HG03060 (cell line): ENCODE measurements at regions not wholly inside any gene's neighbourhood (a gene's known extent, or its start where the extent isn't known, plus 50 kb on each side); places are given as distances from the start of the nearest gene placed in this dataset.
A peak's percentile ranks its signal among the peaks of the same experiment; 100 is the strongest.
"Not testable (repeated sequence)": the region's sequence is repeated elsewhere in the genome, so short reads cannot be mapped to it uniquely, and the experiment has no call there.

ENCODE experiments used
- ATAC-seq: cut with Tn5 transposase; IDR thresholded peaks from one replicate; pipeline ENCODE4 v1.9.1; 2021; ENCODE audit warnings: low read depth, moderate number of reproducible peaks; ENCODE audit not compliant: unreplicated experiment

DNA sequence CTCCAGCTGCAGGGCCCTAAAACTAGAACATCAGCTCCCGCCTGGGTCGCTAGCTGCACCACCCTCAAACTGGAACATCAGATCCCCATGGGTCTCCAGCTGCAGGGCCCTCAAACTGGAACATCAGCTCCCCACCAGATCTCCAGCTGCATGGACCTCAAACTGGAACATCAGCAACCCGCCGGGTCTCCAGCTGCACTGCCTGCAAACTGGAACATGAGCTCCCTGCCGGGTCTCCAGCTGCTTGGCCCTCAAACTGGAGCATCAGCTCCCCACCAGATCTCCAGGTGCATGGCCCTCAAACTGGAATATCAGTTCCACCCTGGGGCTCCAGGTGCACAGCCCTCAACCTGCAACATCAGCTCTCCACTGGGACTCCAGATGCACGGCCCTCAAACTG, 82.7 kb downstream of the TFRC start:
- not testable (repeated sequence) for ATAC-seq

DNA sequence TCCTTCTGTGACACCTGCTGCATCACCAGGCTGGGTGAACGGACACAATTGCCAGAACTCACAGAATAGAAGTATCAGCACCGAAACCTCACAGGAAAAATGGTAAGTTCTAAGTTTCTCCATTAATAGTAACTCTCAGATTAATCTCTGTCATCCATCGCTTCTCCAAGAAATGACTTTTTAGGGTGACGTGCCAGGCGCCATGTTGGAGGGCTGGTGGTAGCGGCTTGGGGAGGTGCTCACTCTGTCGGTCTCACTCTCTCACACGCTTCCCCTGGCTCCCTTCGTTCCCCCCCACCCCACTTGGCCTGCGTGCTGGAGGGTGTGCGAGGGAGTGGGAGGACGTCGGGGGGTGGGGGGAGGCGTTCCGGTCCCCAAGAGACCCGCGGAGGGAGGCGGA, 85.6 kb downstream of the TFRC start:
- not testable (repeated sequence) for ATAC-seq

DNA sequence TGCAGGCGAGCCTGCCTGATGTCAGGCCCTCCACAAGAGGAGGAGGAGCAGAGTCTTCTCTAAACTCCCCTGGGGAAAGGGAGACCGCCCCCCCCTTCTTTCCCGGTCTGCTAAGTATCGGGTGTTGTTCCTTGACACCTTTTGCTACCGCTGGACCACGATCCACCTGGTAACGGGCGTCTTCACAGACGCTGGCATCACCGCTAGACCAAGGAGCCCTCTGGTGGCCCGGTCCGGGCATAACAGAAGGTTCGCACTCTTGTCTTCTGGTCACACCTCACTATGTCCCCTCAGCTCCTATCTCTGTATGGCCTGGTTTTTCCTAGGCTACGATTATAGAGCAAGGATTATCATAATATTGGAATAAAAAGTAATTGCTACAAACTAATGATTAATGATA, 86.0 kb upstream of the TNK2 start:
- not testable (repeated sequence) for ATAC-seq

DNA sequence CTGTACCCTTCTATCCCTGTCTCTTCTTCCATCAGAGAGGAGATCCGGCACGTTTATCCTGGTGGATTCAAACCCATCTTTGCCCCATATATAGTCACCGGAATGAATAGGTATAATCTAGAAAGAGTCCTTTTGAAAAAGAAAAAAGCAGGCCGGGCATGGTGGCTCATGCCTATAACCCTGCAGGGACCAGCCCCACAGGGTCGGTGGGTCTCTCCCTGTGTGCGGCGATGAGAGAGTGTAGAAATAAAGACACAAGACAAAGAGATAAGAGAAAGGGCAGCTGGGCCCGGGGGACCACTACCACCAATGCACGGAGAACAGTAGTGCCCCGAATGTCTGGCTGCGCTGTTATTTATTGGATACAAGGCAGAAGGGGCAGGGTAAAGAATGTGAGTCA, 85.3 kb upstream of the TNK2 start:
- ATAC-seq: not testable (repeated sequence)

DNA sequence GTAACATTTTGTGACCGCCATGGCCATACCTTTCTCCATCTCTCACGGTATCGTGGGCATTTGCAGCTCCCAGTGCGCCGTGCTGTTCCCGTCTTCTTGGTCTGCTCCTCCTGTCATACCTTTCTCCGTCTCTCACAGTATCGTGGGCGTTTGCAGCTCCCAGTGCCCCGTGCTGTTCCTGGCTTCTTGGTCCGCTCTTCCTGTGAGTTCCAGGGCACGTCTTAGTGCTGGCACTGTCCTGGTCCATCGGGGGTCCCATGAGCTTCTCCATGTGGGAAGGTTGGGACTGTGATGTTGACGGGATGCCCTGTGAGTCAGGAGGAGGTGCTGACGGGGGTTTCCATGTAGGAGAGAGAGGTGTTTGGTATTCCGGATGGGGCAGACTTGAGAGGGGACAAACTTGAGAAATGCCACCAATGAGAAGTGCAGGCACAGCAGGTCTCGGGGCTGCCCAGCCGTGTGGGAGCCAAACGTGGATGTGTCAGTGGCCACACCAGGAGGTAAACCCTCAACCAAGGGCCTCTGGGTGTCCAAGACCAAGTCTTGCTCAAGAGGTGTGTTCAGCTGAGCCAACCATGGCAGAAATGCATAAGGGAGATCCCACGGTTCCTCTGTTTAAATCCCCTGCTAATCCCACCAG, 84.7 kb upstream of the TNK2 start:
- ATAC-seq: not testable (repeated sequence)

DNA sequence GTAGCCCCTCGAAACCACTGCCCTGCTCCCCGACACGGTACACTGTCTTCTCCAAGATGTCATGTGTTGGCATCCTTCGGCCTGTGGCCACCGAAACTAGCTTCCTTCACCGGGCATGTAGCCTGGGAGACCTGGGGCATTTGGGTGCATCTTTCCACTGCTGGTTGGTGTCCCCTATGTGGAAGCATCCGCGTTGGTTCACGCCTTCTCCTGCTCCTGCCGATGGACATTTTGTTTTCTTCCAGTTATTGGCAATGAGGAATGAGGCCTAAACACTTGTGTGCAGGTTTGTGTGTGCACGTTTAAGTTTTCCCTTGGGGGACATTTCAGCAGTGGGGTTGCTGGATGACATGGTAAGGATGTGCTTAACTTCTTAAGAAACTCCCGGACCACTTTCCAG, 83.6 kb upstream of the TNK2 start:
- ATAC-seq: not testable (repeated sequence)

DNA sequence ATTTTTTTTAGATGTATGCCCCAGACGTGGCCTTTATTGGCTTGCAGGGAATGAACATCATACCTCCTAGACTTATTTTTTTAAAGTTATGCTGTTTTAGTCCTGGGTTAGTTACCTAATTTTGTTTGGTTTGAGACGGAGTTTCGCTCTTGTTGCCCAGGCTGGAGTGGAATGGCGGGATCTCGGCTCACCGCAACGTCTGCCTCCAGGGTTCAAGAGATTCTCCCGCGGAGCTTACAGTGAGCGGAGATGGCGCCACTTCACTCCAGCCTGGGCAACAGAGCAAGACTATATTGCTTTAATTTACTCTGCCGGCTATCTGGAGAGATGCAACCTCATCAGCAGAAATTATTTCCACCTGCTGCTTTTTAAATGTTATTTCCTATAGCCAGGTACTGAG, 82.9 kb upstream of the TNK2 start:
- ATAC-seq: not testable (repeated sequence)

DNA sequence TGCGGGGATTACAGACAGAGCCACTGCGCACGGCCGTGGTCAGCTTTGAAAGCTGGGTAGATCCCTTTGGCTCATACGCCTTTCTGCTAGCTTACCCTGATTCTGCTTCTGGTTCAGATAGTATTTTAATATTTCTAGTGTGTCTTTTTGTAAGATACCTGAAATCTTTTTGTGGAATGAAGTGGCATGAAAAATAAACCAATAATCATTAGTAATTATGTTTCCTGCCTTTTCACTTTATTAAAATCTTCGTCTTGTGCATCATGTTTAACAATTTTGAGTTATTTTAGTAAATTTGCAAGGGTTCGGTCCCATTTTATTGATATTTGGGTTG, 82.5 kb upstream of the TNK2 start:
- ATAC-seq: peak; percentile 16

DNA sequence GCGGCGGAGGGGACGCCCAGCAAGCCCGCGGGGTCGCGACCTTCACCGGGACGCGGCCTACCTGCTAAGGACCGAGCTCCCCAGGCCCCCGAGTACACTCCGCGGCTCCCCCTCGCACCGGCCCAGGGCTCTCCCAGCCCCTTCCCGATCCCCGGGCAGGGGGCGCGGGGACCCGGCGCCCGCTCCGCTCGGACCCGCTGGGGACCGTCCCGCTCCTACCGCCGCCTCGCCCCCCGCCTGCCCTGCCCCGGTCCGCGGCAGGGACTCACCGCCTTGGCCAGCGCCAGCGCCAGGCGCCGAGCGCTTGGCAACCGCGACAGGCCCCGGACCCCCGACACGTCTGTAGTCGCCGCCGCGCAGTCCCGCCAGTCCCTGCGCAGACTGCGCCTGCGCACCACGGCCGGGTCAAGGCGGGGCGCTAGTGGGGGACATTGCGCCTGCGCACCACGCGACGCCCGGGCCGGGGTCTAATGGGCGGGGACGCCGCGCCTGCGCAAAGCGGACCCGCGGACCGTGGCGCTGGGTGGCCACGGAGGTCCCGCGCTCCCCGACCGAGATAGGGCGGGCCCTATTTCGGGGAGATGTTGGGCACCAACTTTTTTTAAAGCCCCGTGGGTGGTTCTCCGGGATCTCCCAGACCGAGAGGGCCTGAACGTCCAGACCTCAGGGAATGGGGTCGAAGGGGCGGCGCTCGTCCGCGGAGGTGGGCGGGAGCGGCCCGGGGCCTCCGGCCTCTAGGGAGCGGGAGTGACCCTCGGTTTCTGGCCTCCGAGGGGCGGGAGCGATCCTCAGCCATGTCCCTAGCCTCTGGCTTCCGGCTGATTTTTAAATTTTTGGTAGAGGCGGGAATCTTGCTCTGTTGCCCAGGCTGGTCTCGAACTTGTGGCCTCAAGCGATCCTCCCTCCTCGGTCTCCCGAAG, 81.8 kb upstream of the TNK2 start:
- peak; percentile 41 for ATAC-seq

DNA sequence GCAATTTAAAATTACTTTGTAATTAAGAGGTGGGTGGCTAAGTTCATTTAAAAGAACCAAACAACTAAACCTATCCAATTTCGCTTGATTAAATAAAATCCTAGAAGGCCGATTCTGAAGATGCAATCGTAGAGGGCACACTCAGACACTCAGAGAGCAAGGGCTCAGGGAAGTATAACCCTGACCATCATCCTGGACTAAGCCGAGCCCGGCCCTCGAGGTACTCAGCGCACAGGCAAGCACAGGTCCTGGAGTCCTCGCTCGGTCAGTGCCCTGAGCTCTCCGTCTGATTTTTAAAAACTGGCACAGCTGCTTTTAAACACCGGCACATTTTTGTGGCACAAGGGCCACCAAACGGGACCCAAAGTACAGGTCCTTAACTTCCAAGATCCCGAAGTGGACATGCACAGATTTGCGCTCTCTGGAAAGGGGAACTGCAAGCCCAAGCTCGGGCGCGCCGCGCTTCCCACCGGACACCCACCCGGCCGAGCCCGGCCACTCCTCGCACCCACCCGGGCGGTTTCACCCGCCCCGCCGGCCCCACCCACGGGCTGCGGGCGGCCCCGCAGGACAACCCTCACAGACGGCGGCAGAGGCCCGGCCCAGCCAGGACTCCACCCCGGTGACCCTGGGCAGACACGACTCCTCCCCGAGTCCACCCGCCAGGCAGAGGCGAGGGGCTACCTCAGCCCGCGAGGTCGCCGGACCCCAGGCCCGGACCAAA, 81.0 kb upstream of the TNK2 start:
- ATAC-seq: not testable (repeated sequence)

DNA sequence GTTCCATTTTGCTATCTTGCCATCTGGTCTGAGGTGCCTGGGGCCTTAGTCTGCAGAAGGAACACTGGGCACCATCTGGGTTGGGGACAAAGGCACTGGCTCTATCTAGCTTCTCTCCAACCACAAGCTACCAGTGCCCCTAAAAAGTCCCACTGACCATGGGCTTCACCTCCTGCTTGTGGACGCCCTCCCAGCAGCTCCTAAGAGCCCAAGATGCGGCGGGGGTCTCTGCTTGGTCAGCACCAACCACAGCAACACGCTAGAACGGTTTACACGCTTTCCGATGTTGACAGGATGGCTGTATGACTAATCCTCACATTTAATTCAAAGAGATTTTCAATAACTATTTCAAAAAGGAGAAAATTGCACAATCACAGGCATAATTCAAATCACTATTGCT, 80.4 kb upstream of the TNK2 start:
- ATAC-seq: not testable (repeated sequence)

DNA sequence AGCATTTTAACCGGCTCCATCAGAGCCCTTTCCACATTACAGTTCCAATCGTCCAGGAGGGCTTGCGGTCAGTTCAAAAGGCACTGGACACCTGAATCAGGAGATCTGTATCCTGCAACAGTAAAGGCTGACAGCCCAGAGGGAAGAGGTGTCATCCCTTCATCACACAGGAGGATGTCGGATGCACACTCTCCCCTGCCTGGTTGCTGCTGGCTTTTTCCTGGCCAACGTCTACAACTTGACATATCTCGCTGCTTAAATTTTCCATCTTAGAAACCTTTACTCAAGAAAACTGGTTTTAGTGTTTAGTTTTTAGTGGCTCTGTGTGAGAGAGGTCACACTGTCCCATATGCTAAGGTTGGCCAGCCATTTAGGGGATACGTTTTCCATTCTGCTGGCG, 78.7 kb upstream of the TNK2 start:
- ATAC-seq: not testable (repeated sequence)

DNA sequence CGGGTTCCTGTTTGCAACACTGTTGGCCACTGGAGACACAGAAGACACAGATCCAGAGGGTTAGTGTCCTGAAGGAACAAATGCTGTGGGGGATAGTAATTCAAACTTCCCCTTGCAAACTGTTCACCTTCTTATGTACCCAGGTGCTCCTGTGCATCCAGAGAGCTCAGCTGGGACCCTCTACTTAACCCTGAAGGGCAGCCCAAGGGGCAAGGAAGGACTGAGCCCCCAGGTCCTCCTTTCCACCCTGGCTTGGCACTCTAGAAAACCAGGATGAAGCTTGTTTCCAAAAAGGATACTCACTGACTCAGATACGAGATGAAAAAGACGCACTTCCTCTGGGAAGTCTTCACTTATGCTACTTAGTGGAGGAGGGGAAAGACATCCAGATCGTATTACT, 78.2 kb upstream of the TNK2 start:
- not testable (repeated sequence) for ATAC-seq

DNA sequence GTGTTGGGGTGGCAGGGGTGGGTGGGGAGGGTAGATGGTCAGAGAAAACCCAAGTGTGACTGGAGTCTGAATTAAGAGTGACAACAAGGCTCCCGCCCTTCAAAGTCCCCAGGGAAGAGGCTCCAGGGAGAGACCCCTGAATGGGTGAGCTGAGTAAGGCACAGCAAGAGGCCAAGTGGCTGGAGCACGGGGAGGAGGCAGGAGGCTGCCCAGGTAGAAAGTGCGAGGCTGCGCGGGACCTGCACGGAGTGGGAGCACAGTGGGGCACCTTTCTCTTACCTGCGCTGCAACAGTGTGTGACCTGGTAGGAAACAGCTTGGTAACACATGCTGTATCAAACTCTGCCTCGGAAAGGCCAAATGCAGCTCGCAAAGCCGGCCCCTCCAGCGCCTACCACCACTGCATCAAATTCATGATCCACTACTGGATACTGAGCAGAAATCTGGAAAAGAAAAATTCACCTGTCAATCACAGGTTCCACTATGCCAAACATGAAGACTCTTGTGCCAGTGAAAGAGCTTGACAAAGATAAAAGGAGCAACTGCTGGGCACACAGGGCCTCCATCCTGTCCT, 77.1 kb upstream of the TNK2 start:
- ATAC-seq: not testable (repeated sequence)

DNA sequence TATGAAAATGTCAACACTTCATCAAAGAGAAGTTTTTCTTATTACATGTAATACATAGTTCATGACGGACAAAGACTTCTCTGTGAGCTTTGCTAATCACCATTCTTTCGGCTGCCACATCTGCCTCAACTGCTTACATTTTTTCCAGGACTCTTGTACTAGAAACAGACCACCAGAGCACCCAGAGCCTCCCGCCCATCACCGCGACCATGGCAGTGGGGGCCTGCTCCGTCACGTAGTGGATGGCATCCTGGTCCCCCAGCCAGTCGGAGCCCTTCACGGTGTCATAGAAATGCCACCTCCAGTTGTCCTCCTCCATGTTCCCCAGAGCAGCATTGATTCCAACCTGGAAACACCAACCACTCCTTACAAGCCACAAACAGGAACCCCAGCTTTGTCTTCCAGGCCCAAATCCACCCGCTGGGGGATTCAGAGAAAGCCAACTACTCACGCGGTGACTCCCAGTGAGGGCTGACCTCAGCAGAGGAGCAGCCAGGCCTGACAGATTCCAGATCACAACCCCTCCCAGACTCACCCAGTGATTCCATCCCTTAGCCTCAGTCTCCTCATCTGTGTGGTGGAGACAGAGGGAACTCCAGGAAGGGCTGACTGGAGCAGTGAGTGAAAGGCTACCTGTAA, 76.2 kb upstream of the TNK2 start:
- ATAC-seq: not testable (repeated sequence)

DNA sequence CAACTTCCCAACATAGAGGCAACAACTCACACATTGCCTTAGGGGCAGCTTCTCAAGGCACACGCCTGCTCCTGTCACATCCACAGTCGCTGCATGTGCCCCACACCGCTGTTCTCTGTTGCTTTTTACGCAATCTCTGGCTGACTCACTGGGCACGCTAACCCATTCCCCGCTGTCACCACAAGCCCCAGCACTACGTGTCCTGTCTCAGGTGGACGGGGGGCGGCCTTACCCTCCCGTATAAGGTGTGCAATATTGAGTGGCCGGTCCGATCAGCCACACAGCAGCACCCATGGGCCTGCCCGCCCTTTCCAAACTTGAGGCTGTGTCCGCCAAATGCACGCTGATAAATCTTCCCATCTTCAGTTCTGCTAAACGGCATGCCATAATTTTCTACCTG, 75.5 kb upstream of the TNK2 start:
- ATAC-seq: not testable (repeated sequence)

DNA sequence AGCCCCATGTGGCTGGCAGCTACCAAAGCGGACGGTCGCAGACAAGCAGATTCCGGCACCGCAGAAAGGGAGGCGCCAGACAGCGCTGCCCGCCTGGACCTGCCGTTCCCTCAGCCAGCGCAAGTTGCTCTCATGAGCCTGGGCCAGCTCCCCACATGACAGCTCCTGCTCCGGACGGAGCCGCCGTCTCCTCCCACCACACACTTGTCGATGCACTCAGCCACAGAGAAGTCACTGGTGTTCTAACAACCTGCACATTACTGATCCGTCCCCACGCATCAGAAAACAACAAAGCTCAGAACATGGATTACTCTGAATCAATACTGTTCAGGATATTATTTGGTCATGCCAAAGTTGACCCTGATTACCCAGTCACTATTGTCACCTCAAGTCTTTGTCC, 74.4 kb upstream of the TNK2 start:
- ATAC-seq: not testable (repeated sequence)

DNA sequence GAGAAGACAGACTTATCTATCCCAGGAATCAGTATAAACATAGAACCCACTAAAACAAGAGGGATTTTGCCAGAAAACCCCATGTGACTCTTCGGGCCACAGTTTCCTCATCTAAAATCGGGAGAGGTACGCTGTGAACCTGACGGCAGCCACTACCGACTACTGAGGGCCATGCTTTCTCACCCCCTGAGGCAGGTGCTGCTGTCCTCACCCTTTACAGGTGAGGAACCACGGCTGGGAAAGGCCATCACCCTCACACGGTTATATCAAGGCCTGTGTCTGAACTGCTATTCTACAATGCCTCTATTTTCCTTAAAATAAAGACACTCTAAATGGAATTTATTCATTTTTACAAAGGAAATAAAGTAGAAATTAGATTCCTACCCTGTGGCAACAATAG, 73.4 kb upstream of the TNK2 start:
- not testable (repeated sequence) for ATAC-seq

DNA sequence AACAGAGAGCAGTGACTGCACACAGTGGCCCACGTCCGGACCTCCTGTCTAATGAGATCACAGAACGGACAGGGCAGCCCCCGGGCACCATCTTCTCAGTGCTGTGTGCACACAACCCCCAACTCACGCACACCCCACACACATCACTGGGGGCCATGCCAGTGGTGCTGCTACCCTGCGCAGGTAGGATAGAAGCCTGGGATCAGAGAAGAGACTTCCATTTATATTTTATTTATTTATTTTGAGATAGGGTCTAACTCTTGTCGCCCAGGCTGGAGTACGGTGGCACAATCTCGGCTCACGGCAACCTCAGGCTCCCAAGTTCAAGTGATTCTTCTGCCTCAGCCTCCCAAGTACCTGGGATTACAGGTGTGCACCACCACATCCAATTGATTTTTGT, 71.5 kb upstream of the TNK2 start:
- ATAC-seq: not testable (repeated sequence)

DNA sequence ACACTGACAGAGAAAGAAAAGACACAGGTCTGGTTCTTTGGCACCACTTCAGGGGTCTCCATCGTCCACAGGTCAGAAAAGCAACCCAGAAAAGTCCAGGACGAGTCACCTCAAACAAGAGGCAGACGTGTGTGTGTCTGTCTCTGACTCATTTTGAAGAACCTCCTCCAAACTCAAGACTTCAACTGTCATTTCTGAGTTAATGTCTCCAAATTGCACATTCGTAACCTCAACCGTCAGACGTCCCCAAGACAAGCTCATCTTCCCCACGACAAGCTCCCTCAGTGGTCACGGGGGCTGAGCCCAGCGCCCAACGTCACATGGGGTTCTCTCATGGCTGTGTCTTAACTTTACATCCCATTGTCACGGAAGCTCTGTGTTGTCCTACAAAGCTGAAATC, 70.2 kb upstream of the TNK2 start:
- not testable (repeated sequence) for ATAC-seq
